ENCODE measurements at regions not wholly inside any gene's neighbourhood (a gene's known extent, or its start where the extent isn't known, plus 50 kb on each side); places are given as distances from the start of the nearest gene placed in this dataset.

- TF ChIP-seq EZH2phosphoT487 (IDR thresholded peaks at IDR 0.05; ENCODE audit: low read length) (no peak), EZH2 (optimal IDR thresholded peaks at IDR 0.05; ENCODE audit: low read depth, low read length) (no peak), CTCF (IDR thresholded peaks at IDR 0.05; ENCODE audit: low read length) (no peak)
- Histone ChIP-seq H3K4me1 (ENCODE audit: low read length) (no peaks in the 10 kb centered on the region), H2AFZ (ENCODE audit: low read length) (no peak overlapping the region), H3K27ac (ENCODE audit: low read length) (no peak overlapping the region), H3K4me2 (ENCODE audit: low read depth, low read length) (no peak overlapping the region), H3K27me3 (replicated peaks; ENCODE audit: insufficient read depth, low read length) (no peaks in the 10 kb centered on the region), H3F3A (ENCODE audit: insufficient read depth, low read length) (no peaks in the 10 kb centered on the region), H3K4me3 (ENCODE audit: low read length) (no peak overlapping the region), H4K20me1 (ENCODE audit: insufficient read depth, low read length) (no peaks in the 10 kb centered on the region), H3K9me2 (replicated peaks; ENCODE audit: insufficient read depth, low read length) (no peaks in the 10 kb centered on the region), H3K36me3 (replicated peaks; ENCODE audit: insufficient read depth, low read length) (no peaks in the 10 kb centered on the region), H3K9me3 (replicated peaks; ENCODE audit: insufficient read depth, low read length) (no peaks in the 10 kb centered on the region), H3K9ac (ENCODE audit: low read length) (no peak overlapping the region), H3K79me2 (ENCODE audit: low read length) (no peaks in the 10 kb centered on the region)
- no peak for DNase-seq
Measured at GRCh38 chr2:60652832-60653340, 99.4 kb upstream of the BCL11A start.

GRCh38 chr2:60657673-60658072, 98.4 kb upstream of the PAPOLG start:
- no peak overlapping the region for H3K9ac ChIP-seq (ENCODE audit: low read length)
- no peak overlapping the region for H2AFZ ChIP-seq (ENCODE audit: low read length)
- no peak overlapping the region for H3K27ac ChIP-seq (ENCODE audit: low read length)
- H3K9me3 ChIP-seq (replicated peaks; ENCODE audit: insufficient read depth, low read length): no peaks in the 10 kb centered on the region
- no peaks in the 10 kb centered on the region for H3K9me2 ChIP-seq (replicated peaks; ENCODE audit: insufficient read depth, low read length)
- H3K4me1 ChIP-seq (ENCODE audit: low read length): peaks cover 20% of the 10 kb centered on the region
- no peak for TF ChIP-seq EZH2 (optimal IDR thresholded peaks at IDR 0.05; ENCODE audit: low read depth, low read length)
- TF ChIP-seq EZH2phosphoT487 (IDR thresholded peaks at IDR 0.05; ENCODE audit: low read length): no peak
- TF ChIP-seq CTCF (IDR thresholded peaks at IDR 0.05; ENCODE audit: low read length): no peak
- H3F3A ChIP-seq (ENCODE audit: insufficient read depth, low read length): no peaks in the 10 kb centered on the region
- no peaks in the 10 kb centered on the region for H3K36me3 ChIP-seq (replicated peaks; ENCODE audit: insufficient read depth, low read length)
- H4K20me1 ChIP-seq (ENCODE audit: insufficient read depth, low read length): no peaks in the 10 kb centered on the region
- DNase-seq: no peak
- no peaks in the 10 kb centered on the region for H3K79me2 ChIP-seq (ENCODE audit: low read length)
- H3K27me3 ChIP-seq (replicated peaks; ENCODE audit: insufficient read depth, low read length): no peaks in the 10 kb centered on the region
- H3K4me3 ChIP-seq (ENCODE audit: low read length): no peak overlapping the region
- H3K4me2 ChIP-seq (ENCODE audit: low read depth, low read length): no peak overlapping the region

- no peak overlapping the region for H3K4me3 ChIP-seq (ENCODE audit: low read length)
- H3F3A ChIP-seq (ENCODE audit: insufficient read depth, low read length): no peaks in the 10 kb centered on the region
- H3K27ac ChIP-seq (ENCODE audit: low read length): no peak overlapping the region
- no peak for DNase-seq
- H3K9me2 ChIP-seq (replicated peaks; ENCODE audit: insufficient read depth, low read length): no peaks in the 10 kb centered on the region
- H3K79me2 ChIP-seq (ENCODE audit: low read length): no peaks in the 10 kb centered on the region
- TF ChIP-seq CTCF (IDR thresholded peaks at IDR 0.05; ENCODE audit: low read length): no peak
- TF ChIP-seq EZH2 (optimal IDR thresholded peaks at IDR 0.05; ENCODE audit: low read depth, low read length): no peak
- TF ChIP-seq EZH2phosphoT487 (IDR thresholded peaks at IDR 0.05; ENCODE audit: low read length): no peak
- no peaks in the 10 kb centered on the region for H3K36me3 ChIP-seq (replicated peaks; ENCODE audit: insufficient read depth, low read length)
- no peak overlapping the region for H3K9ac ChIP-seq (ENCODE audit: low read length)
- H3K27me3 ChIP-seq (replicated peaks; ENCODE audit: insufficient read depth, low read length): no peaks in the 10 kb centered on the region
- H3K9me3 ChIP-seq (replicated peaks; ENCODE audit: insufficient read depth, low read length): no peaks in the 10 kb centered on the region
- no peak overlapping the region for H3K4me2 ChIP-seq (ENCODE audit: low read depth, low read length)
- H4K20me1 ChIP-seq (ENCODE audit: insufficient read depth, low read length): no peaks in the 10 kb centered on the region
- H3K4me1 ChIP-seq (ENCODE audit: low read length): peaks cover 23% of the 10 kb centered on the region
- no peak overlapping the region for H2AFZ ChIP-seq (ENCODE audit: low read length)
Measured at GRCh38 chr2:60659026-60659425, 97.0 kb upstream of the PAPOLG start.
